IMR-90 (cell line): ENCODE measurements at regions not wholly inside any gene's neighbourhood (a gene's known extent, or its start where the extent isn't known, plus 50 kb on each side); places are given as distances from the start of the nearest gene placed in this dataset.

Source experiments
- CEBPB ChIP-seq: IDR thresholded peaks from 2 replicates; pipeline ENCODE4 v1.6.1; 2012; ENCODE audit warnings: low read depth, low read length, improper control_type of control experiment
- MAFK ChIP-seq: IDR thresholded peaks from 2 replicates; pipeline ENCODE4 v1.6.1; 2012; ENCODE audit warnings: low read depth, low read length, improper control_type of control experiment
- RAD21 ChIP-seq: IDR thresholded peaks from 2 replicates; pipeline ENCODE4 v1.6.1; 2012; ENCODE audit warnings: low read length, improper control_type of control experiment
- SMC3 ChIP-seq: fragments of 150-350 bp; IDR thresholded peaks from 2 replicates; pipeline ENCODE4 v1.6.1; 2016; ENCODE audit warnings: low read depth, mild to moderate bottlenecking, antibody characterized with exemption, low read length, moderate library complexity
- TF ChIP-seq, protein P1 (sequence below): conservative IDR thresholded peaks from 2 replicates; pipeline ENCODE4 v1.5.1; 2012; ENCODE audit warnings: mild to moderate bottlenecking, low read depth, low read length, improper control_type of control experiment
- TF ChIP-seq, protein P2 (sequence below): fragments of 150-350 bp; IDR thresholded peaks from 2 replicates; pipeline ENCODE4 v1.6.1; 2017; ENCODE audit warnings: mild to moderate bottlenecking, antibody characterized with exemption, low read length, low read depth

DNA sequence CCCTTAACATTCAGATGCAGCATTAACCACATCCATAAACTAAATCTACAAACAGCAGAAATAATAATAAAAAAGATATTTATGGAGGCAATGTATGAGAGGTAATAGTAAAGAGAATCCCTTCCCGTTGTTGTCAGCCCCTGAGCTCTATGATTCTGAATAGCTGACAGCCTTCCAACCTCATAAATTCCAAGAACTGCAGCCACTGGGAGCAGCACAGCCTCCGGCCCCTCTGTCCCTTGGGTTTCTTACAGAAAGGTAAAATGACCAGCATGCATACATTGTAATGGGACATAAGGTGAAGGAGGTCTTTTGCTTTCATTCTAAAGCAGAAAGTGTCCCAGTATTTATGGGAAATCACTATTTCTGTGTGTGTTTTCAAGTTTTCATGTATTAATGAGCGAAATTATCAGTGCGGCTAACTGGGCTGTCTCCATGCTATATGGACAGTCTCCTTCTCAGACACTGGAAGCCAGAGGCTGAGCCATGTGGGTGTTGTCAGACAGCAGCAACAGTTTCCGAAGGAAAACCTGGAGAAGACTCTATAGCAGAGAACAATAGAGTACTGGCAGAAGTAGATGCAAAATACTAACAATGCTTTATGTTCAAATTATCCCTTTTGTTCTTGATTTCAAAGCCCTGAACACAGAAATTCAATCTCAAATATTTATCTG is 151.6 kb downstream of the LRRC30 start:
- TF ChIP-seq CEBPB (no peak), MAFK (no peak), RAD21 (no peak), SMC3 (no peak)
- TF ChIP-seq, protein P1, sequence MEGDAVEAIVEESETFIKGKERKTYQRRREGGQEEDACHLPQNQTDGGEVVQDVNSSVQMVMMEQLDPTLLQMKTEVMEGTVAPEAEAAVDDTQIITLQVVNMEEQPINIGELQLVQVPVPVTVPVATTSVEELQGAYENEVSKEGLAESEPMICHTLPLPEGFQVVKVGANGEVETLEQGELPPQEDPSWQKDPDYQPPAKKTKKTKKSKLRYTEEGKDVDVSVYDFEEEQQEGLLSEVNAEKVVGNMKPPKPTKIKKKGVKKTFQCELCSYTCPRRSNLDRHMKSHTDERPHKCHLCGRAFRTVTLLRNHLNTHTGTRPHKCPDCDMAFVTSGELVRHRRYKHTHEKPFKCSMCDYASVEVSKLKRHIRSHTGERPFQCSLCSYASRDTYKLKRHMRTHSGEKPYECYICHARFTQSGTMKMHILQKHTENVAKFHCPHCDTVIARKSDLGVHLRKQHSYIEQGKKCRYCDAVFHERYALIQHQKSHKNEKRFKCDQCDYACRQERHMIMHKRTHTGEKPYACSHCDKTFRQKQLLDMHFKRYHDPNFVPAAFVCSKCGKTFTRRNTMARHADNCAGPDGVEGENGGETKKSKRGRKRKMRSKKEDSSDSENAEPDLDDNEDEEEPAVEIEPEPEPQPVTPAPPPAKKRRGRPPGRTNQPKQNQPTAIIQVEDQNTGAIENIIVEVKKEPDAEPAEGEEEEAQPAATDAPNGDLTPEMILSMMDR = no peak
- TF ChIP-seq, protein P2, sequence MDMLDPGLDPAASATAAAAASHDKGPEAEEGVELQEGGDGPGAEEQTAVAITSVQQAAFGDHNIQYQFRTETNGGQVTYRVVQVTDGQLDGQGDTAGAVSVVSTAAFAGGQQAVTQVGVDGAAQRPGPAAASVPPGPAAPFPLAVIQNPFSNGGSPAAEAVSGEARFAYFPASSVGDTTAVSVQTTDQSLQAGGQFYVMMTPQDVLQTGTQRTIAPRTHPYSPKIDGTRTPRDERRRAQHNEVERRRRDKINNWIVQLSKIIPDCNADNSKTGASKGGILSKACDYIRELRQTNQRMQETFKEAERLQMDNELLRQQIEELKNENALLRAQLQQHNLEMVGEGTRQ = no peak
